PC-9 (cell line): ENCODE measurements at regions not wholly inside any gene's neighbourhood (a gene's known extent, or its start where the extent isn't known, plus 50 kb on each side); places are given as distances from the start of the nearest gene placed in this dataset.

ENCODE experiments used
- EZH2 ChIP-seq: fragments of 200-600 bp; sonication (generic); IDR thresholded peaks from 2 replicates; pipeline ENCODE4 v1.8.0; 2017; ENCODE audit warnings: antibody characterized with exemption, low read depth
- TF ChIP-seq, protein P1 (sequence below): fragments of 200-600 bp; sonication (generic); conservative IDR thresholded peaks from 2 replicates; pipeline ENCODE4 v1.6.1; 2017; ENCODE audit warnings: mixed run types, antibody characterized with exemption, mild to moderate bottlenecking, moderate library complexity

- TF ChIP-seq, protein P1, sequence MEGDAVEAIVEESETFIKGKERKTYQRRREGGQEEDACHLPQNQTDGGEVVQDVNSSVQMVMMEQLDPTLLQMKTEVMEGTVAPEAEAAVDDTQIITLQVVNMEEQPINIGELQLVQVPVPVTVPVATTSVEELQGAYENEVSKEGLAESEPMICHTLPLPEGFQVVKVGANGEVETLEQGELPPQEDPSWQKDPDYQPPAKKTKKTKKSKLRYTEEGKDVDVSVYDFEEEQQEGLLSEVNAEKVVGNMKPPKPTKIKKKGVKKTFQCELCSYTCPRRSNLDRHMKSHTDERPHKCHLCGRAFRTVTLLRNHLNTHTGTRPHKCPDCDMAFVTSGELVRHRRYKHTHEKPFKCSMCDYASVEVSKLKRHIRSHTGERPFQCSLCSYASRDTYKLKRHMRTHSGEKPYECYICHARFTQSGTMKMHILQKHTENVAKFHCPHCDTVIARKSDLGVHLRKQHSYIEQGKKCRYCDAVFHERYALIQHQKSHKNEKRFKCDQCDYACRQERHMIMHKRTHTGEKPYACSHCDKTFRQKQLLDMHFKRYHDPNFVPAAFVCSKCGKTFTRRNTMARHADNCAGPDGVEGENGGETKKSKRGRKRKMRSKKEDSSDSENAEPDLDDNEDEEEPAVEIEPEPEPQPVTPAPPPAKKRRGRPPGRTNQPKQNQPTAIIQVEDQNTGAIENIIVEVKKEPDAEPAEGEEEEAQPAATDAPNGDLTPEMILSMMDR = no peak
- no peak for TF ChIP-seq EZH2
These were observed 75.0 kb upstream of the PAPPA start for GRCh38 chr9:116078640-116079039.
